ENCODE measurements at regions not wholly inside any gene's neighbourhood (a gene's known extent, or its start where the extent isn't known, plus 50 kb on each side); places are given as distances from the start of the nearest gene placed in this dataset.

DNA sequence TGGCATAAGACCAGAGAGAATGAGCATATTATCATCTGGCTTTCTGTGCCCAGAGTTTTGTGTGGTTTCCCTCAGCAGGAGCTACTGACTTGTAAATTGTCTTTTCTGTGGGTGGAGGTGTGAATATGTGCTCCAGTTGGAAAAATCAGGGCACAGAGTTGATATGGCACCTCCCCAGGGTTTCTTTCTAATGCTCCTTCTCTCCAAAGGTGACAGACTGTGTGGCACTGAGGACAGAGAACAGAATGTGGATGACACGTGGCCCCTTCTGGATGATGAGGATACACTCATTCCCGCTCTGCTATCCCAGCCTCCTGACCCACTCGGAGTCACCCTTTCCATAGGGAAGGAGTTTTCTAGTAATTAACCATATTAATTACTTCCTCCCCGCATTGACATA, 221.0 kb downstream of the ICE1 start:
- no peaks in the 10 kb centered on the region for H3K4me1 Mint-ChIP-seq

DNA sequence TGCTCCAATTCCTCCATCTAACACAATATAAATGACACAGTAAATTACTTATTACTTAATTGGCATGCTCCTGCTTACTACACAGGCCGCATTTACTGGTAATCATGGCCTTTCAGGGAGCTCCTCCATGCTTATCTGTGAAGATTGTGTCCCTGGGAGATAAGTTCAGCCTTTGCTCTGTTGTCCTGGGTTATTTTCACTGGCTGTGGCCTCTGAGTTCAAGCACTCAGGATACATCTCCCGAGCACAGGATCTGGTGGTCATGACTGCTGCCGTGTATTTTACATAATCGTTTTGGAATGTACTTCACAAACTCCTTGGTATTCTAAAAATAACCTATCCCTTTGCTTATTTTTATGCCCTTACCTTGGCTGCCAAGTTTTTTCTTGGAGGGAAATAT, 215.7 kb downstream of the ICE1 start:
- intact Hi-C loops (cut with micrococcal nuclease) = no loop called here
- Mint-ChIP-seq H3K4me3 (no peak overlapping the region), H3K4me1 (no peaks in the 10 kb centered on the region), H3K9me3 (no peaks in the 10 kb centered on the region), H3K36me3 (no peaks in the 10 kb centered on the region), H3K27me3 (ENCODE audit: low read depth in 2 of 2) (peaks cover 0 to 14% of the 10 kb centered on the region in 2 donors), H3K27ac (no peak overlapping the region)
- Histone ChIP-seq H3K4me3 (ENCODE audit: low read length) (no peak overlapping the region), H3K27ac (ENCODE audit: low read length) (no peak overlapping the region), H3K36me3 (ENCODE audit: control insufficient read depth, insufficient read depth, low read length) (no peaks in the 10 kb centered on the region), H3K4me1 (ENCODE audit: control insufficient read depth, insufficient read depth, low read length) (no peaks in the 10 kb centered on the region), H3K27me3 (ENCODE audit: control insufficient read depth, insufficient read depth, low read length) (no peaks in the 10 kb centered on the region), H3K9me3 (ENCODE audit: control insufficient read depth, insufficient read depth, low read length) (no peaks in the 10 kb centered on the region)
- ATAC-seq (no peak), DNase-seq (no peak)
- TF ChIP-seq, protein P1, sequence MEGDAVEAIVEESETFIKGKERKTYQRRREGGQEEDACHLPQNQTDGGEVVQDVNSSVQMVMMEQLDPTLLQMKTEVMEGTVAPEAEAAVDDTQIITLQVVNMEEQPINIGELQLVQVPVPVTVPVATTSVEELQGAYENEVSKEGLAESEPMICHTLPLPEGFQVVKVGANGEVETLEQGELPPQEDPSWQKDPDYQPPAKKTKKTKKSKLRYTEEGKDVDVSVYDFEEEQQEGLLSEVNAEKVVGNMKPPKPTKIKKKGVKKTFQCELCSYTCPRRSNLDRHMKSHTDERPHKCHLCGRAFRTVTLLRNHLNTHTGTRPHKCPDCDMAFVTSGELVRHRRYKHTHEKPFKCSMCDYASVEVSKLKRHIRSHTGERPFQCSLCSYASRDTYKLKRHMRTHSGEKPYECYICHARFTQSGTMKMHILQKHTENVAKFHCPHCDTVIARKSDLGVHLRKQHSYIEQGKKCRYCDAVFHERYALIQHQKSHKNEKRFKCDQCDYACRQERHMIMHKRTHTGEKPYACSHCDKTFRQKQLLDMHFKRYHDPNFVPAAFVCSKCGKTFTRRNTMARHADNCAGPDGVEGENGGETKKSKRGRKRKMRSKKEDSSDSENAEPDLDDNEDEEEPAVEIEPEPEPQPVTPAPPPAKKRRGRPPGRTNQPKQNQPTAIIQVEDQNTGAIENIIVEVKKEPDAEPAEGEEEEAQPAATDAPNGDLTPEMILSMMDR (IDR thresholded peaks at IDR 0.05) = no peak
- 82% methylated on average over 4 of the region's 4 CpGs for WGBS (ENCODE audit: insufficient coverage)

More for the DNA sequence above, 221.0 kb downstream of the ICE1 start:
- Mint-ChIP-seq H3K36me3 (no peaks in the 10 kb centered on the region), H3K4me3 (no peak overlapping the region), H3K27ac (no peak overlapping the region), H3K27me3 (ENCODE audit: low read depth in 2 of 2) (peaks cover 0 to 7% of the 10 kb centered on the region in 2 donors), H3K9me3 (no peaks in the 10 kb centered on the region)
- DNase-seq (no peak), ATAC-seq (no peak)
- no CpG with 5 or more reads among the region's 4 CpGs for WGBS (ENCODE audit: insufficient coverage)
- no peaks in the 10 kb centered on the region for H3K27me3 ChIP-seq (ENCODE audit: control insufficient read depth, insufficient read depth, low read length)
- intact Hi-C loops (cut with micrococcal nuclease) = no loop called here
- H3K9me3 ChIP-seq (ENCODE audit: control insufficient read depth, insufficient read depth, low read length) = no peaks in the 10 kb centered on the region
- H3K4me3 ChIP-seq (ENCODE audit: low read length) = no peak overlapping the region
- no peaks in the 10 kb centered on the region for H3K36me3 ChIP-seq (ENCODE audit: control insufficient read depth, insufficient read depth, low read length)
- H3K4me1 ChIP-seq (ENCODE audit: control insufficient read depth, insufficient read depth, low read length) = no peaks in the 10 kb centered on the region
- TF ChIP-seq, protein P1 (IDR thresholded peaks at IDR 0.05) = no peak
- H3K27ac ChIP-seq (ENCODE audit: low read length) = no peak overlapping the region

DNA sequence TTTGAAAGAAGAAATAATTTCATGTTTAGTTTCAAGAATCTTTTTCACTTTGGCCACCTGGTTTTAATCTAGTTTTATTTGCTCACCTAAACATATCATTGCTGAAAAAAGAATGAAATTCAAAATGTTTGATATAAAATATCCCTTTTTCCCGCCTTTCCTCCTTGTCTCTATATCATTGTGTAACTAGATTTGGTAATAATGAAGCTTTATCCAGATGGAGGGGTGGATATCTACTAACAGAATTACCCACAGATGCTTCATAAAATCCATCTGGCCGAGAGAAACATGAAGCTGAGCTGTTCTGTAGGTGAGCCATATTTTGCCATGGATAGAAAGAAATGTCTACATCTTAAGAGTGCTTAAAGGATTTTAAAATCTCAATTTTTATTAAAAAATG, 214.7 kb downstream of the ICE1 start:
- no CpG with 5 or more reads among the region's 2 CpGs for WGBS (ENCODE audit: insufficient coverage)
- intact Hi-C loops (cut with micrococcal nuclease) = no loop called here

DNA sequence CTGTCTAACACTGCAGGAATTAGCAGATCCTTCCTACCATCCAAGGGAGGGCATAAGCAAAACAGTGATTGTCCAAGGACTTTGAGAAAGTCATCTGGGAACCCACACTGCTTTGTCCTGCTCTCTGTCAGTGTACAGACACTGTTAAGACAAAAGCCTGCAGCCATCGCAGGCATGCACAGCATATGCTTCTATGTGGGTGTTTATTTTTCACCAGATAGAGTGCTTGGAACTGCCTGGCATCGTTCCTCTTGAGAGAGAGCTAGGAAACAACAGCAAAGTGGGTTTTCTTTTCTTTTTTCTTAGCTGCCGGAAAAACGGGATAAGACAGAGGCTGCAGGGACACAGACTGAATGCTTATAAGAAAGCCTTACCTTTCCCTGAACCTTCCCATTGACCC, 212.3 kb downstream of the ICE1 start:
- WGBS (ENCODE audit: insufficient coverage) = 89% methylated on average over 4 of the region's 4 CpGs
- peaks cover 0 to 7% of the 10 kb centered on the region in 2 donors for H3K27me3 Mint-ChIP-seq (ENCODE audit: low read depth in 2 of 2)
- no peaks in the 10 kb centered on the region for H3K36me3 Mint-ChIP-seq
- no peaks in the 10 kb centered on the region for H3K4me1 ChIP-seq (ENCODE audit: control insufficient read depth, insufficient read depth, low read length)
- H3K9me3 ChIP-seq (ENCODE audit: control insufficient read depth, insufficient read depth, low read length) = no peaks in the 10 kb centered on the region
- intact Hi-C loops (cut with micrococcal nuclease) = no loop called here
- ATAC-seq (no peak), DNase-seq (no peak)
- no peak overlapping the region for H3K4me3 Mint-ChIP-seq
- H3K27ac Mint-ChIP-seq = no peak overlapping the region
- H3K36me3 ChIP-seq (ENCODE audit: control insufficient read depth, insufficient read depth, low read length) = no peaks in the 10 kb centered on the region
- no peaks in the 10 kb centered on the region for H3K4me1 Mint-ChIP-seq
- TF ChIP-seq, protein P1 (IDR thresholded peaks at IDR 0.05) = no peak
- peaks cover 0 to 2% of the 10 kb centered on the region in 2 donors for H3K9me3 Mint-ChIP-seq
- no peak overlapping the region for H3K4me3 ChIP-seq (ENCODE audit: low read length)
- H3K27me3 ChIP-seq (ENCODE audit: control insufficient read depth, insufficient read depth, low read length) = no peaks in the 10 kb centered on the region
- no peak overlapping the region for H3K27ac ChIP-seq (ENCODE audit: low read length)

More for the DNA sequence above, 214.7 kb downstream of the ICE1 start:
- Mint-ChIP-seq H3K9me3 (peaks cover 0 to 2% of the 10 kb centered on the region in 2 donors), H3K27ac (no peak overlapping the region), H3K36me3 (no peaks in the 10 kb centered on the region), H3K27me3 (ENCODE audit: low read depth in 2 of 2) (peaks cover 0 to 14% of the 10 kb centered on the region in 2 donors), H3K4me1 (no peaks in the 10 kb centered on the region), H3K4me3 (no peak overlapping the region)
- TF ChIP-seq, protein P1 (IDR thresholded peaks at IDR 0.05) = no peak
- H3K4me3 ChIP-seq (ENCODE audit: low read length) = no peak overlapping the region
- H3K27ac ChIP-seq (ENCODE audit: low read length) = no peak overlapping the region
- H3K9me3 ChIP-seq (ENCODE audit: control insufficient read depth, insufficient read depth, low read length) = no peaks in the 10 kb centered on the region
- no peaks in the 10 kb centered on the region for H3K4me1 ChIP-seq (ENCODE audit: control insufficient read depth, insufficient read depth, low read length)
- no peaks in the 10 kb centered on the region for H3K27me3 ChIP-seq (ENCODE audit: control insufficient read depth, insufficient read depth, low read length)
- no peak for DNase-seq
- no peaks in the 10 kb centered on the region for H3K36me3 ChIP-seq (ENCODE audit: control insufficient read depth, insufficient read depth, low read length)
- no peak for ATAC-seq
